ENCODE measurements at regions not wholly inside any gene's neighbourhood (a gene's known extent, or its start where the extent isn't known, plus 50 kb on each side); places are given as distances from the start of the nearest gene placed in this dataset.
"Not testable (repeated sequence)": the region's sequence is repeated elsewhere in the genome, so short reads cannot be mapped to it uniquely, and the experiment has no call there.

DNA sequence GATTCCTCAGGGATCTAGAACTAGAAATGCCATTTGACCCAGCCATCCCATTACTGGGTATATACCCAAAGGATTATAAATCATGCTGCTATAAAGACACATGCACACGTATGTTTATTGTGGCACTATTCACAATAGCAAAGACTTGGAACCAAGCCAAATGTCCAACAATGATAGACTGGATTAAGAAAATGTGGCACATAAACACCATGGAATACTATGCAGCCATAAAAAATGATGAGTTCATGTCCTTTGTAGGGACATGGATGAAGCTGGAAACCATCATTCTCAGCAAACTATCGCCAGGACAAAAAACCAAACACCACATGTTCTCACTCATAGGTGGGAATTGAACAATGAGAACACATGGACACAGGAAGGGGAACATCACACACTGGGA is 296.3 kb downstream of the DLEU7 start:
- TF ChIP-seq CTCF, POLR2A (IDR thresholded peaks at IDR 0.05): not testable (repeated sequence)

Measured in body of pancreas (tissue), 4 donors.